ENCODE measurements at regions not wholly inside any gene's neighbourhood (a gene's known extent, or its start where the extent isn't known, plus 50 kb on each side); places are given as distances from the start of the nearest gene placed in this dataset.

- no peak for DNase-seq
Observed at GRCh38 chr18:28529644-28530043, 352.7 kb upstream of the CDH2 start.

- no peak for DNase-seq
Observed at GRCh38 chr18:28526196-28526595, 349.3 kb upstream of the CDH2 start.

- DNase-seq, result no peak
Observed at GRCh38 chr18:28523758-28524475, 347.0 kb upstream of the CDH2 start.

- no peak for DNase-seq
Observed at GRCh38 chr18:28522236-28522635, 345.3 kb upstream of the CDH2 start.

- DNase-seq, result no peak
Observed at GRCh38 chr18:28519997-28520396, 343.1 kb upstream of the CDH2 start.

- no peak for DNase-seq
Observed at GRCh38 chr18:28514699-28515098, 337.8 kb upstream of the CDH2 start.

- no peak for DNase-seq
Observed at GRCh38 chr18:28512357-28512756, 335.4 kb upstream of the CDH2 start.

GRCh38 chr18:28511413-28511821 lies 334.5 kb upstream of the CDH2 start:
- no peak for DNase-seq

- no peak for DNase-seq
Observed at GRCh38 chr18:28510210-28510609, 333.3 kb upstream of the CDH2 start.

GRCh38 chr18:28504066-28504465 lies 327.1 kb upstream of the CDH2 start:
- no peak for DNase-seq

- DNase-seq, result no peak
Observed at GRCh38 chr18:28494151-28494550, 317.2 kb upstream of the CDH2 start.

- no peak for DNase-seq
Observed at GRCh38 chr18:28485918-28486317, 309.0 kb upstream of the CDH2 start.

- DNase-seq, result no peak
Observed at GRCh38 chr18:28485210-28485801, 308.4 kb upstream of the CDH2 start.

GRCh38 chr18:28478531-28478930 lies 301.6 kb upstream of the CDH2 start:
- no peak for DNase-seq

- DNase-seq, result no peak
Observed at GRCh38 chr18:28476302-28476701, 299.4 kb upstream of the CDH2 start.

GRCh38 chr18:28469946-28470345 lies 293.0 kb upstream of the CDH2 start:
- DNase-seq, result no peak

- no peak for DNase-seq
Observed at GRCh38 chr18:28468901-28469300, 292.0 kb upstream of the CDH2 start.

- no peak for DNase-seq
Observed at GRCh38 chr18:28466204-28466603, 289.3 kb upstream of the CDH2 start.

- no peak for DNase-seq
Observed at GRCh38 chr18:28459587-28459986, 282.7 kb upstream of the CDH2 start.

GRCh38 chr18:28458751-28459150 lies 281.8 kb upstream of the CDH2 start:
- DNase-seq, result no peak

GRCh38 chr18:28457784-28458183 lies 280.9 kb upstream of the CDH2 start:
- no peak for DNase-seq

- no peak for DNase-seq
Observed at GRCh38 chr18:28455971-28456370, 279.0 kb upstream of the CDH2 start.

GRCh38 chr18:28439870-28440269 lies 262.9 kb upstream of the CDH2 start:
- DNase-seq, result no peak

GRCh38 chr18:28438381-28438780 lies 261.5 kb upstream of the CDH2 start:
- DNase-seq, result no peak
